ENCODE measurements at regions not wholly inside any gene's neighbourhood (a gene's known extent, or its start where the extent isn't known, plus 50 kb on each side); places are given as distances from the start of the nearest gene placed in this dataset.

GRCh38 chr4:123114084-123114914, 191.9 kb upstream of the NUDT6 start:
- ChIA-PET SMC1A (ENCODE audit: uncharacterized antibody, unreplicated experiment) (interaction anchor here (1.6 kb wide), 1 partner anchor 13 kb away, joined by 4 read pairs; no protein-coding TSS in a partner anchor), CTCF (no interaction called here), POLR2A (no interaction called here), RAD21 (ENCODE audit: unreplicated experiment) (no interaction called here)
- no peak for DNase-seq (ENCODE audit: low read depth, low spot score)
- H3K79me2 ChIP-seq (ENCODE audit: control insufficient read depth, insufficient read depth, low read length): no peaks in the 10 kb centered on the region
- H3K4me1 ChIP-seq (ENCODE audit: control insufficient read depth, insufficient read depth, low read length): no peaks in the 10 kb centered on the region
- intact Hi-C loops (cut with micrococcal nuclease; ENCODE audit: unreplicated experiment) (no loop called here), in situ Hi-C loops (cut with MboI) (loop anchor here (25.0 kb wide), 1 partner anchor 998 kb away; no protein-coding TSS in a partner anchor)
- no TSS peak for BruUV-seq (replicated peaks)
- no peaks in the 10 kb centered on the region for H3K27me3 ChIP-seq (replicated peaks in 1 of 2; ENCODE audit: control insufficient read depth in 2 of 2, insufficient read depth in 2 of 2, low read length in 1 of 2)
- no peaks in the 10 kb centered on the region for H4K20me1 ChIP-seq (ENCODE audit: control insufficient read depth, insufficient read depth)
- no peak overlapping the region for H2AFZ ChIP-seq (ENCODE audit: control insufficient read depth, low read depth, low read length)
- H3K4me2 ChIP-seq (ENCODE audit: control insufficient read depth, insufficient read depth): no peak overlapping the region
- no peak for FAIRE-seq
- no peak for TF ChIP-seq CREB1 (IDR thresholded peaks at IDR 0.05; ENCODE audit: low read depth)
- TF ChIP-seq NKRF (conservative IDR thresholded peaks at IDR 0.05): no peak
- no peak for TF ChIP-seq PAX8 (IDR thresholded peaks at IDR 0.05)
- no peak for TF ChIP-seq POU2F2 (IDR thresholded peaks at IDR 0.05; ENCODE audit: borderline replicate concordance, low read depth, low read length)
- TF ChIP-seq RCOR1 (conservative IDR thresholded peaks at IDR 0.05; ENCODE audit: low read depth, low read length): no peak
- TF ChIP-seq HSF1 (IDR thresholded peaks at IDR 0.05; ENCODE audit: low read depth, low read length): no peak
- TF ChIP-seq PML (IDR thresholded peaks at IDR 0.05; ENCODE audit: low read length): no peak
- no peak for TF ChIP-seq ZZZ3 (IDR thresholded peaks at IDR 0.05; ENCODE audit: control insufficient read depth, insufficient read length, low read depth)
- no peak for TF ChIP-seq ZBED1 (IDR thresholded peaks at IDR 0.05; ENCODE audit: borderline replicate concordance)
- no peak for TF ChIP-seq BMI1 (IDR thresholded peaks at IDR 0.05; ENCODE audit: borderline replicate concordance)
- no peak for TF ChIP-seq RBBP5 (conservative IDR thresholded peaks at IDR 0.05)
- TF ChIP-seq BHLHE40 (IDR thresholded peaks at IDR 0.05; ENCODE audit: borderline replicate concordance in 1 of 2, low read depth in 2 of 2, low read length in 1 of 2): no peak
- no peak for TF ChIP-seq SMAD1 (IDR thresholded peaks at IDR 0.05; ENCODE audit: low read depth, partially characterized antibody)
- TF ChIP-seq CHD2 (IDR thresholded peaks at IDR 0.05; ENCODE audit: borderline replicate concordance, low read depth, low read length): no peak
- TF ChIP-seq TCF3 (IDR thresholded peaks at IDR 0.05; ENCODE audit: borderline replicate concordance, insufficient read depth, low read depth, low read length): no peak
- TF ChIP-seq CHD1 (IDR thresholded peaks at IDR 0.05; ENCODE audit: low read depth, low read length): no peak
- no peak for TF ChIP-seq IRF5 (IDR thresholded peaks at IDR 0.05; ENCODE audit: borderline replicate concordance)
- TF ChIP-seq KAT2A (conservative IDR thresholded peaks at IDR 0.05; ENCODE audit: control insufficient read depth, low read depth, low read length): no peak
- TF ChIP-seq HDAC6 (IDR thresholded peaks at IDR 0.05; ENCODE audit: unreplicated experiment): no peak
- no peak overlapping the region for H3K9ac ChIP-seq (ENCODE audit: control insufficient read depth, insufficient read depth, low read length)
- WGBS (ENCODE audit: insufficient coverage, insufficient replicate concordance, low lambda C conversion rate, missing lambda C conversion rate): 90% methylated on average over 9 of the region's 9 CpGs
- no peaks in the 10 kb centered on the region; a peak in 1 of 4 replicates for H3K36me3 ChIP-seq (ENCODE audit: control insufficient read depth in 2 of 2, insufficient read depth in 2 of 2, low read length in 1 of 2)
- H3K4me3 ChIP-seq: no peak overlapping the region
- H3K9me3 ChIP-seq (replicated peaks; ENCODE audit: control insufficient read depth, insufficient read depth, low read length): peaks cover 11% of the 10 kb centered on the region; the same call in 2 of the 3 replicates
- H3K27ac ChIP-seq (ENCODE audit: control insufficient read depth, insufficient read depth): no peak overlapping the region
- ATAC-seq: no peak
